HepG2 (cell line): ENCODE measurements at regions not wholly inside any gene's neighbourhood (a gene's known extent, or its start where the extent isn't known, plus 50 kb on each side); places are given as distances from the start of the nearest gene placed in this dataset.

ENCODE experiments used
- ATAC-seq: fragments of 200-7000 bp; cut with Tn5 transposase; 3 replicates; pipeline ENCODE4 v1.9.1; 2020; ENCODE audit warnings: mild to moderate bottlenecking, moderate library complexity
- BruUV-seq: library from RNA; stranded (reverse); fragments of 400-500 nt; replicated peaks from 2 replicates; lab custom pipeline; 2021; lab: Mats Ljungman, UMichigan
- CTCF ChIA-PET: fragments of 300-600 bp; formaldehyde crosslinking; extraction: SDS; loops from one replicate; lab custom pipeline; 2021; ENCODE audit warnings: low total read pairs, inconsistent platforms, low intra/inter-chr PET ratio; lab: Yijun Ruan, JAX
- POLR2A ChIA-PET: fragments of 350-600 bp; sonication (Branson Sonifier 250); formaldehyde crosslinking; loops from one replicate; lab custom pipeline; 2020; ENCODE audit warnings: antibody characterized with exemption, inconsistent platforms; lab: Yijun Ruan, JAX
- DNase-seq: peaks from one replicate; pipeline ENCODE4 v3.0.0-alpha.2; 2015; ENCODE audit warnings: low spot score
- FAIRE-seq: peaks from 3 replicates; lab custom pipeline; 2011; peaks lifted over from hg19 to GRCh38; lab: Jason Lieb, UNC
- H2AFZ ChIP-seq: one replicate; pipeline ENCODE4 v1.6.1; 2011; ENCODE audit warnings: low read length, inconsistent platforms
- H3K27ac ChIP-seq: fragments of 300-600 bp; 3 replicates; pipeline ENCODE4 v1.8.0; 2011; ENCODE audit warnings: mixed run types, mild to moderate bottlenecking, mixed read lengths, low read length, inconsistent platforms; ENCODE audit not compliant: insufficient read depth; ENCODE audit errors: extremely low read length
- H3K27me3 ChIP-seq, 2 experiments: fragments of 200-600 bp in 1 of 2; 2 replicates in 1 of 2; 3 replicates in 1 of 2; pipeline versions ENCODE4 v1.6.0 to v1.8.0; 2011; ENCODE audit warnings: low read length in 2 of 2, mild to moderate bottlenecking in 2 of 2, moderate library complexity in 2 of 2, inconsistent platforms in 1 of 2; ENCODE audit not compliant: insufficient read depth in 2 of 2, control insufficient read depth in 1 of 2
- H3K36me3 ChIP-seq, 2 experiments: fragments of 200-600 bp in 1 of 2; replicated peaks in 1 of 2; 2 replicates in 1 of 2; 3 replicates in 1 of 2; pipeline versions ENCODE4 v1.5.1 to v1.8.0; 2011; ENCODE audit warnings: low read length in 2 of 2, inconsistent platforms in 1 of 2; ENCODE audit not compliant: insufficient read depth in 2 of 2, control insufficient read depth in 1 of 2
- H3K4me1 ChIP-seq: 2 replicates; pipeline ENCODE4 v1.5.1; 2012; ENCODE audit warnings: low read length, inconsistent platforms; ENCODE audit not compliant: insufficient read depth
- H3K4me2 ChIP-seq: 2 replicates; pipeline ENCODE4 v1.6.0; 2011; ENCODE audit warnings: low read depth, low read length, inconsistent platforms
- H3K4me3 ChIP-seq, 3 experiments: fragments of 200-600 bp in 1 of 3; sonication (generic), shearing (Covaris generic) in 1 of 3; replicated peaks in 1 of 3; 2 replicates each; pipeline ENCODE4 v1.5.1; 2011 to 2016; ENCODE audit warnings: low read length in 3 of 3, inconsistent platforms in 2 of 3, low read depth in 2 of 3, mild to moderate bottlenecking in 2 of 3, control low read depth in 1 of 3, mixed read lengths in 1 of 3; ENCODE audit not compliant: insufficient read depth in 1 of 3
- H3K79me2 ChIP-seq: one replicate; pipeline ENCODE4 v1.6.1; 2011; ENCODE audit warnings: low read length, inconsistent platforms; ENCODE audit not compliant: insufficient read depth
- H3K9ac ChIP-seq: 2 replicates; pipeline ENCODE4 v1.6.0; 2011; ENCODE audit warnings: mild to moderate bottlenecking, low read depth, low read length, inconsistent platforms; ENCODE audit not compliant: insufficient read depth
- H3K9me3 ChIP-seq: 2 replicates; pipeline ENCODE4 v1.5.1; 2012; ENCODE audit warnings: mild to moderate bottlenecking, low read length
- H4K20me1 ChIP-seq: 2 replicates; pipeline ENCODE4 v1.6.0; 2011; ENCODE audit warnings: inconsistent platforms, mild to moderate bottlenecking, low read length, moderate library complexity; ENCODE audit not compliant: insufficient read depth
- GLI4 ChIP-seq: sonication (generic); formaldehyde crosslinking; IDR thresholded peaks from 2 replicates; pipeline ENCODE4 v1.5.1; 2020; ENCODE audit warnings: missing genetic modification reagents, mild to moderate bottlenecking, moderate library complexity, borderline replicate concordance
- HNF1B ChIP-seq: sonication (generic); formaldehyde crosslinking; IDR thresholded peaks from 2 replicates; pipeline ENCODE4 v1.5.1; 2020; ENCODE audit warnings: mild to moderate bottlenecking, moderate library complexity, missing genetic modification reagents
- HNF4G ChIP-seq, 2 experiments: sonication (generic) in 1 of 2; formaldehyde crosslinking in 1 of 2; IDR thresholded peaks; 2 replicates each; pipeline versions ENCODE4 v1.4.0 to v1.6.1; 2011 to 2020; ENCODE audit warnings: borderline replicate concordance in 2 of 2, low read depth in 2 of 2, mild to moderate bottlenecking in 2 of 2, low read length in 1 of 2, missing genetic modification reagents in 1 of 2, moderate library complexity in 1 of 2
- NR0B2 ChIP-seq: sonication (generic); formaldehyde crosslinking; IDR thresholded peaks from 2 replicates; pipeline ENCODE4 v1.4.0; 2020; ENCODE audit warnings: mild to moderate bottlenecking, missing genetic modification reagents
- RFX3 ChIP-seq: IDR thresholded peaks from 2 replicates; pipeline ENCODE4 v1.6.1; 2016; ENCODE audit warnings: missing biosample characterization, missing genetic modification reagents
- SAFB2 ChIP-seq: sonication (generic); formaldehyde crosslinking; IDR thresholded peaks from 2 replicates; pipeline ENCODE4 v1.5.1; 2020; ENCODE audit warnings: missing genetic modification reagents, low read depth, mild to moderate bottlenecking, borderline replicate concordance
- STAG1 ChIP-seq: sonication (generic); formaldehyde crosslinking; IDR thresholded peaks from 2 replicates; pipeline ENCODE4 v1.4.0; 2020; ENCODE audit warnings: missing genetic modification reagents
- ZFX ChIP-seq: sonication (generic); formaldehyde crosslinking; IDR thresholded peaks from 2 replicates; pipeline ENCODE4 v1.4.0; 2020; ENCODE audit warnings: mild to moderate bottlenecking, low read depth, missing genetic modification reagents, moderate library complexity
- ZNF17 ChIP-seq: sonication (generic); formaldehyde crosslinking; IDR thresholded peaks from 2 replicates; pipeline ENCODE4 v1.5.0; 2020; ENCODE audit warnings: mild to moderate bottlenecking, missing genetic modification reagents
- ZNF234 ChIP-seq: sonication (generic); formaldehyde crosslinking; conservative IDR thresholded peaks from 2 replicates; pipeline ENCODE4 v1.5.1; 2020; ENCODE audit warnings: mild to moderate bottlenecking, missing genetic modification reagents
- ZNF552 ChIP-seq: sonication (generic); formaldehyde crosslinking; IDR thresholded peaks from 2 replicates; pipeline ENCODE4 v1.9.0; 2022; ENCODE audit warnings: missing genetic modification reagents, mild to moderate bottlenecking, borderline replicate concordance
- ZNF572 ChIP-seq: sonication (generic); formaldehyde crosslinking; IDR thresholded peaks from 2 replicates; pipeline ENCODE4 v1.5.1; 2020; ENCODE audit warnings: mild to moderate bottlenecking, missing genetic modification reagents
- ZNF609 ChIP-seq: sonication (generic); formaldehyde crosslinking; IDR thresholded peaks from 2 replicates; pipeline ENCODE4 v1.4.0; 2020; ENCODE audit warnings: mild to moderate bottlenecking, missing genetic modification reagents, borderline replicate concordance
- ZNF674 ChIP-seq: sonication (generic); formaldehyde crosslinking; IDR thresholded peaks from 2 replicates; pipeline ENCODE4 v1.5.0; 2020; ENCODE audit warnings: low read depth, mild to moderate bottlenecking, missing genetic modification reagents
- ZNF724P ChIP-seq: sonication (generic); formaldehyde crosslinking; IDR thresholded peaks from 2 replicates; pipeline ENCODE4 v1.8.0; 2022; ENCODE audit warnings: missing genetic modification reagents, borderline replicate concordance
- ZNF75D ChIP-seq: sonication (generic); formaldehyde crosslinking; IDR thresholded peaks from 2 replicates; pipeline ENCODE4 v1.8.1; 2023; ENCODE audit warnings: missing genetic modification reagents, mild to moderate bottlenecking, borderline replicate concordance
- ZNF878 ChIP-seq: sonication (generic); formaldehyde crosslinking; IDR thresholded peaks from 2 replicates; pipeline ENCODE4 v1.8.1; 2023; ENCODE audit warnings: mild to moderate bottlenecking, missing genetic modification reagents, moderate library complexity
- WGBS: methylation state at CpG from one replicate; pipeline ENCODE4 v1.1.6; 2017; ENCODE audit warnings: low lambda C conversion rate; 5-methylcytosine and 5-hydroxymethylcytosine counted together
- in situ Hi-C: cut with HindIII; loops from 2 replicates; pipeline ENCODE4 v1.10.0; 2017; ENCODE audit warnings: low pct_unique_long_range_greater_than_20kb; ENCODE audit not compliant: extremely low pct_ligation_motif_present
- intact Hi-C: fragments of 100-400 bp; cut with micrococcal nuclease; formaldehyde crosslinking; loops from one replicate; pipeline ENCODE4 v1.10.0; 2022; ENCODE audit not compliant: unreplicated experiment

GRCh38 chr13:83229574-83230305, 652.5 kb downstream of the SLITRK1 start:
- intact Hi-C loops (no loop called here), in situ Hi-C loops (no loop called here)
- Histone ChIP-seq H3K9me3 (peaks cover 56% of the 10 kb centered on the region), H3K27me3 (no peaks in the 10 kb centered on the region), H3K4me3 (no peak overlapping the region), H3K9ac (no peak overlapping the region), H3K36me3 (no peaks in the 10 kb centered on the region), H2AFZ (no peak overlapping the region), H3K79me2 (no peaks in the 10 kb centered on the region), H3K4me1 (no peaks in the 10 kb centered on the region), H3K4me2 (no peak overlapping the region), H3K27ac (no peak overlapping the region), H4K20me1 (no peaks in the 10 kb centered on the region)
- FAIRE-seq: no peak
- ATAC-seq: no peak
- ChIA-PET CTCF (no interaction called here), POLR2A (no interaction called here)
- no TSS peak for BruUV-seq
- 0% methylated on average over 1 of the region's 1 CpG for WGBS
- DNase-seq: no peak
- TF ChIP-seq ZNF674 (CRISPR knock-in tag) (no peak), NR0B2 (no peak), ZNF234 (CRISPR knock-in tag) (no peak), HNF4G (IDR thresholded peaks at IDR 0.05; ENCODE audit: borderline replicate concordance, low read depth, low read length) (no peak), HNF4G (CRISPR knock-in tag; IDR thresholded peaks at IDR 0.05; ENCODE audit: borderline replicate concordance, low read depth) (no peak), ZNF724P (no peak), HNF1B (CRISPR knock-in tag) (no peak), ZNF75D (no peak), ZFX (CRISPR knock-in tag) (no peak), RFX3 (CRISPR knock-in tag) (no peak), ZNF552 (CRISPR knock-in tag) (no peak), ZNF17 (CRISPR knock-in tag) (no peak), ZNF878 (CRISPR knock-in tag) (no peak), SAFB2 (no peak), ZNF572 (no peak), GLI4 (CRISPR knock-in tag) (no peak), ZNF609 (CRISPR knock-in tag) (no peak), STAG1 (CRISPR knock-in tag) (no peak)
